ENCODE measurements at regions not wholly inside any gene's neighbourhood (a gene's known extent, or its start where the extent isn't known, plus 50 kb on each side); places are given as distances from the start of the nearest gene placed in this dataset.
"Not testable (repeated sequence)": the region's sequence is repeated elsewhere in the genome, so short reads cannot be mapped to it uniquely, and the experiment has no call there.

GRCh38 chr7:114181280-114181679, 233.3 kb upstream of the FOXP2 start:
- no peak for DNase-seq (ENCODE audit: low read depth in 2 of 2)

GRCh38 chr7:114180556-114181266, 233.9 kb upstream of the FOXP2 start:
- DNase-seq (ENCODE audit: low read depth in 2 of 2): no peak

DNA sequence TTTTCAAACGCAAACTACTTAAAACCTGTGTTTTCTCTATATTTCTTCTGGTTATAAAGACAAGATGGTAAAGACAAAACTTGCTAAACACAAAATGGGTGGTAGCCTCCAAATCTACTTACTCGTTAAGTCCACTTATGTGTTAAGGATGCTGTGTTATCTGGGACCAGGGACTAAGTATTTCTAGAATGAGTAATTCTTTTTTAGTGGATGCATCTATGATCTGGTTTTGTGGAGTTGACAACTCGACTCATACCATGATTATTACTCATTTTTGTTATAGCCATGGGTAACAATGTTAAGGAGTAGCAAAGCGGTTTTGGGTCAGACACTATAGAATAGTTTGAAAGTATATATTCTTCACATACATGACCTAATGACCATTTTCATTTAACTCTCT, 239.5 kb upstream of the FOXP2 start:
- no peak for DNase-seq (ENCODE audit: low read depth in 2 of 2)

DNA sequence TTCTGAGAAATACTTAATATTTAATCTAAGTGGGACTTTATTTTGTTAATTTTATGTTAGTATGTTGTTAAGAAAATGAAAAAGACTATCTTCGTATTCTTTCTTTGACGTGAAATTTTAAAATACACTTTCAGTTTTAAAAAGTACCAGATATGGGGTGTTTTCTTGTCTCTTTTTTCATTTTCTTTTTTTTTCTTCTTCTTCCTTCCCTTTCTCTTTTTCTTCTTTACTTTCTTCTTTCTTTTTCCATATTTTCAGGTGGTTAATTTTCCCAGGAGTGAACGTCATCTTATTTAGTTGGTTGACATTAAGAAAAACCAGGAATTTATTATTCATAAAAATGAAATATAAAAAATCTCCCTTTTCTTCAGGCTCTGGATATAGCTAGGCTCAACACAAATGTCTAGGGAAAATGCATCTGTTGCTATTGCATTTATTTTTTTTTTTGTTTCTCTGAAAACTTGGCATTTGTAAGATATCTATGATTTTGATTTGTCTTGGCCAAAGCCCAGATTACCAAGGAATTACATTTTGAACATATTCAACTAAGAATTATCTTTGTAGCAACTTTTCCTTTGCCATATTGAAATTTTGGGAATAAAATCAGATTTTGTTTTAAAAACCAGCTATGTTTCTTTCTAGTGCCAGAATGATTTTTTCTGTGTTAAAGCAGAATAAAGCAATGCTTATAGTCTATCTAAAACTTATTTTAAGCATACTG, 241.3 kb upstream of the FOXP2 start:
- no peak for DNase-seq (ENCODE audit: low read depth in 2 of 2)

- DNase-seq (ENCODE audit: low read depth in 2 of 2): not testable (repeated sequence)
Measured at GRCh38 chr7:114169389-114169788, 245.2 kb upstream of the FOXP2 start.

- DNase-seq (ENCODE audit: low read depth in 2 of 2): no peak
Measured at GRCh38 chr7:114160925-114161324, 242.1 kb upstream of the PPP1R3A start.

- DNase-seq (ENCODE audit: low read depth in 2 of 2): no peak
Measured at GRCh38 chr7:114158854-114159253, 240.0 kb upstream of the PPP1R3A start.

DNA sequence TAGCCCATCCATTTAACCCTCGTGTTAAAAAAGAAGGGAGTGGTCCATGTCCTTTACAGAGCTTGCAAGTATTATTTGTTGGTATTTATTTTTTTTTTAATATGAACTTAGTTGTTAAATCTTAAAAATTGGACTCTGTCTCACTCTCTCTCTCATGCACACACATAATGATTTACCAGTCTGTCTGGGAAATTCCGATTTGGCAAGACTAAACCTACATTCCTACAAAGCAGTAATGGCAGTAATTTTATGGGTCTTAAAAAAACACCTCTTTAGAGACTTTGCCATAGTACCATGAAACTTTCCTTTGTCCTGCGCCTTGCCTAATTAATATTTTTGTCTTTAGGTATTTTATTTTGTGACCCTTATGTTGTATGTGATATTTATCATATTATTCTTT, 239.5 kb upstream of the PPP1R3A start:
- DNase-seq (ENCODE audit: low read depth in 2 of 2): no peak

- DNase-seq (ENCODE audit: low read depth in 2 of 2): no peak
Measured at GRCh38 chr7:114156178-114156577, 237.4 kb upstream of the PPP1R3A start.

GRCh38 chr7:114155116-114156110, 236.6 kb upstream of the PPP1R3A start:
- no peak for DNase-seq (ENCODE audit: low read depth in 2 of 2)

GRCh38 chr7:114153700-114154099, 234.9 kb upstream of the PPP1R3A start:
- DNase-seq (ENCODE audit: low read depth in 2 of 2): no peak

- DNase-seq (ENCODE audit: low read depth in 2 of 2): no peak
Measured at GRCh38 chr7:114152314-114152938, 233.6 kb upstream of the PPP1R3A start.

DNA sequence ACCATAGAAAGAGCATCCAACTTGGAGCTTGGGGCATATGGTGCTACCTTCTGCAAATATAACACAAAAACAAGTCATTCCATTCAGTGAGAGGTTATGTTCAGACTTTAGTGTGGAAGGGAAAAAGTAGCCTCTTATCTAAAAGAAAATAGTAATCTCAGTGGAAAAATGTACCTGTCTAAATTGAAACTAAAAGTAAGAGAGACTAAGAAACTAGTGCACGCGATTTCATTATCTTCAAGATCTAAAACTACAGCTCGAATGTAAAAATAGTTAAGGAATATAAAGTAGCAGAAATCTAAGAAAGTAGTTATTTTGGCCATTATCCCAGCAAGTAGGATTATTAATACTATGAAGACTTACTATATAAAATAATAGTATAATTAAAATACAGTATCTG, 233.0 kb upstream of the PPP1R3A start:
- DNase-seq (ENCODE audit: low read depth in 2 of 2): no peak

GRCh38 chr7:114150689-114151088, 231.9 kb upstream of the PPP1R3A start:
- DNase-seq (ENCODE audit: low read depth in 2 of 2): no peak

GRCh38 chr7:114148779-114149178, 230.0 kb upstream of the PPP1R3A start:
- DNase-seq (ENCODE audit: low read depth in 2 of 2): no peak

DNA sequence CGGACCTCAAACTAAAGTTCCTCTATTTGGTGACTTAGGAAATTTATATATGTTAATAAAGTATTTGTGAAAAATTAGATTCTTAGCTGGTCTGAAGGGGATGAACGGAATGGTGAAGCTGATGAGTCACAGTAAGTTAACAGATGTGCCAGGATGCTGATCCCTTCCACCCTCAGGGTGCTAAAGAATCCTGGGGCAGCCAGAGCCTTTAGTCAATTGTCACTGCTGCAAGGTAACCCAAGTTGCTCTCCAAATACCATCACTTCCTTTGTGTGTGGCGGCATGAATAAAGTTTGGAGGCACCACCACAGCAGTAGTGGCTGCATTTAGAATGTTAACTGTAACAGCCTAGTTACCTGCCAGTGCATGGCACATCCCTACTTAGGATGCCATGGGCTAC, 222.6 kb upstream of the PPP1R3A start:
- DNase-seq (ENCODE audit: low read depth in 2 of 2): no peak

DNA sequence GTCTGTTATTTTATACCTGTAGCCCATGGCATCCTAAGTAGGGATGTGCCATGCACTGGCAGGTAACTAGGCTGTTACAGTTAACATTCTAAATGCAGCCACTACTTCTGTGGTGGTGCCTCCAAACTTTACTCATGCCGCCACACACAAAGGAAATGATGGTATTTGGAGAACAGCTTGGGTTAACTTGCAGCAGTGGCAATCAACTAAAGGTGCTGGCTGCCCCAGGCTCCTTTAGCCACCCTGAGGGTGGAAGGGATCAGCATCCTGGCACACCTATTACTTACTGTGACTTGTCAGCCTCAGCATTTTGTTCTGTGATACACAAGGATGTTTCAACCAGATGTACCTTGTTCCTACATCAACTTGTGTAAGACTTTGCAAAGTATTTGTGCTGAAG, 221.8 kb upstream of the PPP1R3A start:
- no peak for DNase-seq (ENCODE audit: low read depth in 2 of 2)

GRCh38 chr7:114139690-114140089, 220.9 kb upstream of the PPP1R3A start:
- not testable (repeated sequence) for DNase-seq (ENCODE audit: low read depth in 2 of 2)

- no peak for DNase-seq (ENCODE audit: low read depth in 2 of 2)
Measured at GRCh38 chr7:114138587-114138986, 219.8 kb upstream of the PPP1R3A start.

DNA sequence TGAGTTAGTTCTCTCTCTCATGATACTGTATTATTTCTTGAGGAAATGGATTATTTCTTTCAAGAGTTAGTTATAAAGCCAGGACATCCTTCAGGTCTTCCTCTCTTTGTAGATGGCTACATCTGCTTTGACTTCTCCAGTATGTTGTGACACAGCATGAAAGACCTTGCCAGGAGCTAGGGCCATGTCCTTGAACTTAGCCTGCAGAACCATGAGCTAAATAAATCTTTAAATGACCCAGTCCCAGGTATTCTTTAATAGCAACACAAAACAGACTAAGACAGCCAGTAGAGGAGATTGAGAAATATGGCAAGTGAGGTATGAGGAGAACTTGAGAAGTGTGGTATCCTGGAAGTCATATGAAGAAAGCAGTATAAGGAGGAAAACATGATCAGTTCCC, 214.9 kb upstream of the PPP1R3A start:
- no peak for DNase-seq (ENCODE audit: low read depth in 2 of 2)

DNA sequence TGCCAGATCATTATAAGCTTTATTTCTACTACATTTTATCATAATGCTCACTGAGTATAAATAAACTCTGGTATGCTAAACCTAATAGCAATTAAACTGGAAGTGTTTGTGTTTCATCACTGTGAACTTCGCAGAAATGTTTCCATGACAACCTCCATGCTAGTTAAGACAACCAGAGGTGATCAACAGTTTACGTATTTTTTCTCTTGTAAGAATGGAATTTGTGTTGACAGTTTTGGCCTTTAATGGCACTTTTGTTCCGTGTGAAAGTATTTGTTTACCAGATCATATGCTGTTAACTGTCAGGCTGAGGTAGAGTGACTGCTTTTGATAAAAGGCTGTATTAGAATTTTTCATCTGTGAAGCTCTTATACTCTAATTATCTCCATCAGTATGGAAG, 212.1 kb upstream of the PPP1R3A start:
- no peak for DNase-seq (ENCODE audit: low read depth in 2 of 2)

DNA sequence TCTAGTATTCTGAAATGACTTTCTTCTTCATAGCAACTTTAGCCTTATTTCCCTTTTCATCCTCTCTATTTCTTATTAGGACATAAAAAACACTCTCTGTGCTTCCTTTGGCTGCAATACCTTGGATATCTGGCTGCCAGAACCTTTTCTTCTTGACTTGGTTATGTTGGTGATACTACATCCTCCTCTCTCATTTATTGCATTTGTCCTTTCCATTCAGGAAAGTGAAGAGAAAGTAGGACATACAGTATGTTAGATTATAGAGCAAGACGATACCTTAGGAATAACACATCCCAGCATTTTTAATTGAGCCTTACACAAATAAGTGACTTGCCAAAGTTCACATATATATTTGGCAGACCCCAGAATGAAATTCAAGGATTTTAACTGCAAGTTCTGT, 210.1 kb upstream of the PPP1R3A start:
- no peak for DNase-seq (ENCODE audit: low read depth in 2 of 2)
